Skin epidermis (tissue), 12 donors: ENCODE measurements at regions not wholly inside any gene's neighbourhood (a gene's known extent, or its start where the extent isn't known, plus 50 kb on each side); places are given as distances from the start of the nearest gene placed in this dataset.

Experiments used
- H3K27ac ChIP-seq, 21 experiments: fragments of 200-600 bp; sonication (generic) in 11 of 21; one replicate each; pipeline ENCODE4 v1.5.0; 2020; ENCODE audit warnings: mild to moderate bottlenecking in 3 of 21, inconsistent platforms in 2 of 21, moderate library complexity in 2 of 21
- H3K4me3 ChIP-seq, 7 experiments: fragments of 200-600 bp; sonication (generic) in 2 of 7; one replicate each; pipeline ENCODE4 v1.5.0; 2020; ENCODE audit warnings: inconsistent platforms in 2 of 7, mild to moderate bottlenecking in 2 of 7, moderate library complexity in 1 of 7

DNA sequence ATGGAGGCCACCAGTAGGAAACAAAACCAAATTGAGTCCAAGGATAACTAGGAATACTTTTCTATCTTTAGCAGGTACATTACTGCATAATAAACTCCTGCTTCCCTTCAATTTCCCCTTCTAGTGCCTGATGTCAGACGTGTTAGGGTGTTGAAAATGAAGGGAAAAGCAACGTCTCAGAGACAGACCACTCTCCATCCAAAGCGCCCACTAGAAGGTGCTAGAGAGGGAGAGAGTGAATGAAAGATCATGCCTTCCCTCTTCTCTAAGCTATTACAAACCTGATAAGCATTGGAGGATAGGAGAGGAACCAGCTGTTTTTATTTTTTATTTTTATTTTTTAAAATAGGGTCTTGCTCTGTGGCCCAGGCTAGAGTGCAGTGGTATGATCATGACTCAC is 64.1 kb downstream of the ZNF641 start:
- Histone ChIP-seq H3K27ac (no peak overlapping the region), H3K4me3 (no peak overlapping the region)

DNA sequence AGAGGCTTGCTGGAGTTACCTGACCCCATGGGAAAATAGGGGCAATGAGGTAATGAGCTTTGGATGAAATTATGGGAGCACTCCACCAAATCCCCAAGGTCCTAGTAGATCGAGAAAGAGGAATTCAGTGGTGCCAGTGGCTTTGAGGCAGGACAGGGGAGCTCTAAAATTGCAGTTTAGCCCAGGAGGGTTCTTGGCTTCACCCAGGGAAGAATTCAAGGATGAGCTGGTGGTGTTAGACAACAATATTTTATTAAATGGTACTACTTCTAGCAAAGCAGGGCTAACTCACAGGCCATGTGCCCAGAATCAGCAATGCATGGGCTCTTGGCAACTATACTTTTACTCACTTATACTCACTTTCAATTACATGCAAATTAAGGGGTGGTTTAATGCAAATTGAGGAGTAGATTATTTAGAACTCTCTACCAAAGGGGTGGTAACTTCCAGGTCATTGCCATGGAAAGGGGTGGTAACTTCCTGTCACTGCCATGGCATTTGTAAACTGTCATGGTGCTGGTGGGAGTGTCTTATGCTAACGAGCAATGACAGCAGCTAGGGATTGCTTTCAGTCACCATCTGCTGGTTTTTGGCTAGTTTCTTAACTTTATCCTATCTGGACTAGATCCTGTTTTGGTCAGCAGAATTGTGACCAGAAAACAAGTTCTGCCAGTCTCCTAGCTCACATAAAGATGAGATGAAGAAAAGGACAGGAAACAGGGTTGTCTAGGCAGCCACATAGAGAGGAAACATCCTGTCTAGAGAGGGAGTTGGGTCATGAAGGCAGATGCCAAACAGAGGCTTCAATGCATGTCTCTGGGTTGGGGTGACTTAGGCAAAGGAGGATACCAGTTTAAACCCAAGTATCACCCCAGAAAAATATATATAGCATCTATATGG is 64.7 kb downstream of the ZNF641 start:
- H3K4me3 ChIP-seq, result no peak overlapping the region

DNA sequence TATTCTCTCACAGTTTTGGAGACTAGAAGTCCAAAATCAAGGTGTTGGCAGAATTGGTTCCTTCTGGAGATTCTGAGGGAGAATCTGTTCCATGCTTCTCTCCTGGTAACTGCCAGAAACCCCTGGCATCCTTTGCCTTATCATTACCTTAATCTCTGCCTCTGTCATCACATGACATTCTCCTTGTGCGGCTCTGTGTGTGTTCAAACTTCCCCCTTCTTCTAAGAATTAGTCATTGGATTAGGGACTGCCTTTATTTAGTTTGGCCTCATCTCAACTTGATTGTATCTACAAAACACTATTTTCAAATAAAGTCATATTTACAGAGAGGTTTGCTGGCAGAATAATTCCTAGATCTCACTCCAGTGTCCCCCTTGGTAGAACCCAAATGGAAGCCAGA is 68.9 kb downstream of the ZNF641 start:
- H3K27ac ChIP-seq, result no peak overlapping the region

More for the DNA sequence above, 64.7 kb downstream of the ZNF641 start:
- H3K27ac ChIP-seq, result no peak overlapping the region

DNA sequence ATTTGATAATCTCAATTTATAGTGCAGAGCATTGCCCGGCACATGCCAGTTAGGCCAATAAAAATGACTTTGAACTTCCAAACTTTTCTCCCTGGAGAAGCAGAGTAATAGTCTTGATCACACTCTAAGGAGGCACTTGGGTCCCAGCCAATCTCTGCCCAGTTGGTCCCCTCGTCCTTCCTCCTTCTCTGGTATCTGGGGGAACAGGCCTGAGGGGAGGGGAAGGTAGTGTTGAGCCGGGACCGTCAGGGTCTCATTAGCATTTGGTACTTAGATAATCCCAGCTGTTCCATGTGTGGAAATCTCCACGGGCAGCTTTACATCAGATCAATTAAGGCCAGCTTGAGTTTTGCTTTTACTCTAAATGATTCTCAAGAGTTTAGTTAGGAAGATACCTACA is 70.1 kb downstream of the ZNF641 start:
- Histone ChIP-seq H3K4me3 (no peak overlapping the region), H3K27ac (no peak overlapping the region)

More for the DNA sequence above, 68.9 kb downstream of the ZNF641 start:
- no peak overlapping the region for H3K4me3 ChIP-seq

DNA sequence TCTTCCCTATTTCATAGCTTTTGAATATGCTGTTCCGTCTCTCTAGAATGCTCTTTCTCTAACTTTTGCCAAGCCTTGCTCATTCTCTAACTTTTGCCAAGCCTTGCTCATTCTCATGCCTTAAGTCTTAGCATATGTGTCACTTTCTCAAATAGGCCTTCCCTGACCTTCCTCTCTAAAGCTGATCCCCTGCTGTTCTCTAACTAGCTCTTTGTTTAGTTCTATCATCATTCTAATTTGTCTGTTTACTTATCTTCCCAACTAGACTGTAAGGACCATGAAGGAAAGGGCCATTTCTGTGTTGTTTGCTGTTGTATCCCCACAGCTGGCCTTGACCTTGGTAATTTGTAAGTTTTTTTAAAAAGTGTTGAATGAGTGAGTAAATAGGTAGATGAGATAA is 71.1 kb downstream of the ZNF641 start:
- no peak overlapping the region for H3K4me3 ChIP-seq
- peak overlapping the region in 1 of 21 experiments; percentile 30 for H3K27ac ChIP-seq

DNA sequence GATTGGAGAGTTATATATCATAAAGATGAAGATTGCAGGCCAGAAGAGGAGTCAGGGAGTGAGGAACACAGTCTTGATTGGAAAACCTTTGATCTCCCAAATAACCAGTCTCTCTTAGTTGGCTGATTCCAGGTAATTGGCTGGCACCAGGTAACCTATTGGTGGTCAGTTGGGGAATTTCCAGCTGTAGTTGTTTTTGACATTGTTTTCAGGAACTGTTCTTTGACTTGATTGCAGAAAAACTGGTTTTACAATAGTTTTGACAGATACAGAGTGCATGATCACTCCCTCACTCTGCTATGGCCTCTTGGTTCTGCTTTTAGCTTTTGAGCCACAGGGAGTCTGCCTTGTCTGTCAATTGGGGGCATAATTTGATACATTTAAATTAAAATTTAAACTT is 71.6 kb downstream of the ZNF641 start:
- Histone ChIP-seq H3K4me3 (no peak overlapping the region), H3K27ac (no peak overlapping the region)

DNA sequence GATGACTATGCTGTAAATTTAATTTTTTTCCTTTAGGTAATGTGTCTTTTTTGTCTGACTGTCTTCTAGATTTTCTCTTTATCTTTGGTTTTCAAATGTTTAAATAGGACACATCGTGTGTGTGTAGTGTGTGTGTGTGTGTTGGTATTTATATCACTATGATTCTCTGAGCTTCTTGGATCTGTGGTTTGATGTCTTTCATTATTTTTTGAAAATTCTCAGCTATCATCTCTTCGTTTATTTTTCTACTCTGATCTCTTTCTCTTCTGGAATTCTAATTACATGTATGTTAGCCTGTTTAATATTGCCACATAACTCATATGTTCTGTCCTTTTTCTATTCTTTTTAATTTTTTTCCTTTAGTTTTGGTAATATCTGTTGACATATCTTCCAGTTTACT is 73.5 kb upstream of the OR10AD1 start:
- no peak overlapping the region for H3K27ac ChIP-seq
- H3K4me3 ChIP-seq, result no peak overlapping the region

DNA sequence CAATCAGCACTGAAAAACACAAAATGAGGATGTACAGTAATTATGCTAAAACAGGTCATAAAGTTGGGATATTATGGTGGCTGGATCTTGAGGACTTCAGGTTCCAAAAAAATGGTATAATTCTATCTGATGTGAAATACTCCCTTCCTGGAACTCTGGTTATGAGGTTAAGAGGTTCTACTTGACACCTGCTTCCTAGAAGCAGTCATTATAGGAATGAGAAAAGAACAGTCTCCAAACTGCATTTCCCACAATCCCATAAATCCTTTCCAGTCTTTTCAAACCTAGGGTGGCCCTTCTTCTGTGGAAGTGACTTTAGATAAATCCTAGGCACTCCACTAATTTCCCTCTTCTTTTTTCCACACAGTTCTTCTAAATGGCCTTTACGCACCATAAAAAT is 63.7 kb upstream of the OR10AD1 start:
- Histone ChIP-seq H3K27ac (no peak overlapping the region), H3K4me3 (no peak overlapping the region)

DNA sequence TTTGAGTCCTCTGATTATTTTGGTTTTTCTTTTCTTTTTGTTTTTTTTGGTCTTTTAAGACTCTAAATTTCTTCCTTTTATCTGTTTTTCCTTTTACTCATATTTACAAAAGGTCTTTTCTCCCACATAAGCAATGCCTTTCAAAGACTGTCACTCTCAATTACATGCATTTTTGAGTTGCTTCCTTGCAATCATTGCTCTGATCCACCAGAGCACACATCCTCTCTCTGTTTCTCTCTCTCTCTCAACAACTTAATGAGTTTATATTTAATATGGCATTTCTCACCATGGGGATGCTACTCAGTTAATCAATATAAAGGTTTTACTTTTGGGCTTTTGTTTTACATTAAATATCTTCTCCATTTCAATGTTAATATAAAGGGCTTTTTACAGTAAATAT is 62.7 kb upstream of the OR10AD1 start:
- H3K27ac ChIP-seq, result no peak overlapping the region
- H3K4me3 ChIP-seq, result no peak overlapping the region

DNA sequence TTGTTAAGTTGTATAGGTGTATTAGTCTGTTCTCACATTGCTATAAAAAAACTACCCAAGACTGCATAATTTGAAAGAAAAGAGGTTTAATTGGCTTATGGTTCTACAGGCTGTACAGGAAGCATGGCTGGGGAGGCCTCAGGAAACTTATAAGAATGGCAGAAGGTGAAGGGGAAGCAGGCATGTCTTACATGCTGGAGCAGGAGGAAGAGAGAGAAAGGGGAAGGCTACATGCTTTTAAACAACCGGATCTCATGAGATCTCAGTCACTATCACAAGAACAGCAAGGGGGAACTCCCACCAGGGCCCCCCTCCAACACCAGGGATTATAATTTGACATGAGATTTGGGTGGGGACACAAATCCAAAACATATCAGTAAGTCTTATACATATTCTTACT is 60.5 kb upstream of the OR10AD1 start:
- no peak overlapping the region for H3K4me3 ChIP-seq
- no peak overlapping the region for H3K27ac ChIP-seq

DNA sequence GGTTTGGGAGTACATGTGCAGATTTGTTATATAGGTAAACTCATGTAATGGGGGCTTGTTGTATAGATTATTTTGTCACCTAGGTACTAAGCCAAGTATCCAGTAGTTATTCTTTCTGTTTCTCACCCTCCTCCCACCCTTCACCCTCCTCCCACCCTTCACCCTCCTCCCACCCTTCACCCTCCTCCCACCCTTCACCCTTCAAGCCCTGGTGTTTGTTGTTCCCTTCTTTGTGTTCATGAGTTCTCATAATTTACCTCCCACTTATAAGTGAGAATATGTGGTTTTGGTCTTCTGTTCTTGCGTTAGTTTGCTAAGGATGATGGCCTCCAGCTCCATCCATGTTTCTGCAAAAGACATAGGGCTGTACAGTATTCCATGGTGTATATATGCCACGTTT is 58.7 kb upstream of the OR10AD1 start:
- no peak overlapping the region for H3K4me3 ChIP-seq
- no peak overlapping the region for H3K27ac ChIP-seq
